ENCODE measurements at regions not wholly inside any gene's neighbourhood (a gene's known extent, or its start where the extent isn't known, plus 50 kb on each side); places are given as distances from the start of the nearest gene placed in this dataset.

DNA sequence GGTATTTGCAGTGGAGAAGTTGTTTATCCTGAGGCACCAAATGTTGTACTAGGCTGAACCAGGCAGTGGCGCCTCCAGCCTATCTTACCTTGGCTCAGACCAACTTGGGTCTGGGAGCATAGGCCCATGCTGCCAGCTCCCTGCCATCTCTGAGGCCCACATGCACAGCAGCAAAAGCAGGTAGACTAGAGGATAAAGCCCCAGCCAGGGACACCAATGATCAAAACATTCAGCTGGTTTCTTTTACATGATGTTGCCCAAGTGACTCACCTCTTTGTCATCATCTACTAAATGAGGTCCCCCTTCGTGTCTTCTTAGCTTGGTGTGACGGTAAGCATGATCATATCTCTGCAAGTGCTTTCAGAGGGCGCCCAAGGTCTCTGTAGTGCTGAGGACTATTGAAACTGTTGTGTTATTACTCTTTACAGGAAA, 112.1 kb upstream of the DRD2 start:
- no peak overlapping the region for H3K4me3 ChIP-seq (ENCODE audit: low read depth, low read length)
- no peak for TF ChIP-seq CTCF (IDR thresholded peaks at IDR 0.05; ENCODE audit: borderline replicate concordance, insufficient read depth, low read depth, low read length)

- H3K4me3 ChIP-seq (ENCODE audit: low read depth, low read length): no peak overlapping the region
- no peak for TF ChIP-seq CTCF (IDR thresholded peaks at IDR 0.05; ENCODE audit: borderline replicate concordance, insufficient read depth, low read depth, low read length)
Measured at GRCh38 chr11:113584371-113584770, 109.2 kb upstream of the DRD2 start.

GRCh38 chr11:113581713-113582112, 106.5 kb upstream of the DRD2 start:
- TF ChIP-seq CTCF (IDR thresholded peaks at IDR 0.05; ENCODE audit: borderline replicate concordance, insufficient read depth, low read depth, low read length): no peak
- no peak overlapping the region for H3K4me3 ChIP-seq (ENCODE audit: low read depth, low read length)

DNA sequence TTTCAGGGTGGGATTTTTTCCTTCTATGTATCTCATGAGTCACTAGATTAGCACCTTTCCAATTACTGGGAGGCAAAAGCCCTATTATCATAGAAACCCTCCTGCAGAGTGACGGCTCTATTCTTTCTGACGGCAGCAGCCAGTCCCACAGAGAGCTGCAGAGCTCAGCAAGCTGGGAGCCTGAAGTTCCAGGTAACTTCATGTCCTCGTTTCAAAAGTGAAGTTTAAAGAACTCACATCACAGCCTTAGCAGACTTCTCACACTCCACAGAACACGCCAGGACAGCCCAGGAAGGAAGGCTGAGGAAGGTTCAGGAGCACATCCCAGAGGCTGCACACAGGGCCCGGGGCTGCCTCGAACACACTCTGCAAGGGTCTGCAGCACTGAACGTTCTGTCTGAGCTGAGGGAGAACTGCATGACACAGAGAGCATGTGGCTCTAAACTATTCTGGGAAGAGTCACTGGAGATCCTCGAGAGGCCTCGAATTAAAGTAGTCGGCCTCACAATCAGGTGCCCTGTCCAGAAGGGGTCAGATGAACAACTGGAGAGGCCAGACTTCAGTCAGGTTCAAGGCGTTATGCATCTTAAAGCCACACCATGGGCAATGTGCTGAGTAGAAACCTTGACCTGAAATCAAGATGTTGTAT, 104.2 kb upstream of the DRD2 start:
- H3K4me3 ChIP-seq (ENCODE audit: low read depth, low read length): no peak overlapping the region
- TF ChIP-seq CTCF (IDR thresholded peaks at IDR 0.05; ENCODE audit: borderline replicate concordance, insufficient read depth, low read depth, low read length): no peak

GRCh38 chr11:113578715-113579250, 103.6 kb upstream of the DRD2 start:
- H3K4me3 ChIP-seq (ENCODE audit: low read depth, low read length): no peak overlapping the region
- no peak for TF ChIP-seq CTCF (IDR thresholded peaks at IDR 0.05; ENCODE audit: borderline replicate concordance, insufficient read depth, low read depth, low read length)

- H3K4me3 ChIP-seq (ENCODE audit: low read depth, low read length): no peak overlapping the region
- TF ChIP-seq CTCF (IDR thresholded peaks at IDR 0.05; ENCODE audit: borderline replicate concordance, insufficient read depth, low read depth, low read length): no peak
Measured at GRCh38 chr11:113578033-113578380, 102.8 kb upstream of the DRD2 start.

GRCh38 chr11:113577356-113578032, 102.3 kb upstream of the DRD2 start:
- TF ChIP-seq CTCF (IDR thresholded peaks at IDR 0.05; ENCODE audit: borderline replicate concordance, insufficient read depth, low read depth, low read length): no peak
- no peak overlapping the region for H3K4me3 ChIP-seq (ENCODE audit: low read depth, low read length)
